ENCODE measurements at regions not wholly inside any gene's neighbourhood (a gene's known extent, or its start where the extent isn't known, plus 50 kb on each side); places are given as distances from the start of the nearest gene placed in this dataset.

- WGBS, 2 experiments (ENCODE audit: extremely low coverage in 1 of 2, insufficient coverage in 1 of 2, insufficient read length in 1 of 2, insufficient replicate concordance in 2 of 2, low coverage in 1 of 2, low lambda C conversion rate in 2 of 2, missing lambda C conversion rate in 1 of 2): 92% methylated on average over 4 of the region's 4 CpGs; no CpG with 5 or more reads in 1 of the 2 experiments
- H3K27me3 ChIP-seq (replicated peaks in 1 of 4; ENCODE audit: control insufficient read depth in 3 of 4, extremely low read depth in 1 of 4, insufficient read depth in 3 of 4, low read length in 3 of 4): no peaks in the 10 kb centered on the region
- H3K36me3 ChIP-seq (ENCODE audit: control insufficient read depth in 2 of 4, insufficient read depth in 4 of 4, low read length in 3 of 4): no peaks in the 10 kb centered on the region
- no peak overlapping the region for H2AK5ac ChIP-seq (ENCODE audit: low read depth, low read length)
- POLR2A ChIA-PET (ENCODE audit: partially characterized antibody): no interaction called here
- H3K4me1 ChIP-seq (replicated peaks in 1 of 4; ENCODE audit: control insufficient read depth in 3 of 4, insufficient read depth in 4 of 4, low read length in 3 of 4): no peaks in the 10 kb centered on the region
- no peak overlapping the region for H3K18ac ChIP-seq (ENCODE audit: extremely low read depth, low read length)
- no peak overlapping the region for H2BK15ac ChIP-seq (ENCODE audit: low read length)
- CTCF ChIA-PET (ENCODE audit: partially characterized antibody): no interaction called here
- FAIRE-seq (no peak), DNase-seq (ENCODE audit: low read depth in 1 of 2, low spot score in 2 of 2) (no peak)
- no peak overlapping the region for H2BK5ac ChIP-seq (ENCODE audit: low read depth, low read length)
- no peaks in the 10 kb centered on the region for H3K23me2 ChIP-seq (ENCODE audit: low read depth, low read length)
- H3K27ac ChIP-seq (ENCODE audit: low read depth, low read length): no peak overlapping the region
- H4K91ac ChIP-seq (replicated peaks; ENCODE audit: insufficient read length, low read length): no peak overlapping the region
- H4K8ac ChIP-seq (ENCODE audit: extremely low read depth, insufficient read depth, low read length): no peak overlapping the region
- H2BK20ac ChIP-seq (ENCODE audit: low read length): no peak overlapping the region
- no peak overlapping the region for H2AFZ ChIP-seq (ENCODE audit: low read length)
- H3K79me1 ChIP-seq (ENCODE audit: low read depth, low read length): no peaks in the 10 kb centered on the region
- H4K20me1 ChIP-seq (replicated peaks in 1 of 2; ENCODE audit: control insufficient read depth in 1 of 2, insufficient read depth in 2 of 2, low read length in 2 of 2): no peaks in the 10 kb centered on the region
- H3K56ac ChIP-seq (replicated peaks; ENCODE audit: insufficient read length, low read depth, low read length): no peak overlapping the region
- no peaks in the 10 kb centered on the region for H3K9me3 ChIP-seq (ENCODE audit: insufficient read depth in 2 of 2, low read depth in 1 of 2, low read length in 1 of 2)
- H2BK120ac ChIP-seq (replicated peaks; ENCODE audit: low read depth, low read length): no peak overlapping the region
- H3K14ac ChIP-seq (ENCODE audit: insufficient read length): no peak overlapping the region
- no peak overlapping the region for H3K23ac ChIP-seq (ENCODE audit: insufficient read length)
- no peaks in the 10 kb centered on the region for H3K79me2 ChIP-seq (ENCODE audit: control insufficient read depth in 1 of 2, insufficient read depth in 2 of 2, low read length in 2 of 2)
- H3K4me3 ChIP-seq (ENCODE audit: extremely low read depth in 1 of 4, insufficient read depth in 2 of 4, low read depth in 3 of 4, low read length in 4 of 4): no peak overlapping the region
- H2BK12ac ChIP-seq (ENCODE audit: low read depth, low read length): no peak overlapping the region
- no peak overlapping the region for H3K4me2 ChIP-seq (ENCODE audit: insufficient read depth in 1 of 2, low read depth in 2 of 2, low read length in 2 of 2)
- H3K4ac ChIP-seq (replicated peaks; ENCODE audit: insufficient read length, low read depth, low read length): no peak overlapping the region
- no peak overlapping the region for H3K9ac ChIP-seq (replicated peaks in 1 of 4; ENCODE audit: extremely low read depth in 1 of 4, low read depth in 3 of 4, low read length in 3 of 4)
- no peak overlapping the region for H4K5ac ChIP-seq (ENCODE audit: insufficient read length, low read depth, low read length)
- TF ChIP-seq RBBP5 (IDR thresholded peaks at IDR 0.05; ENCODE audit: borderline replicate concordance, low read depth, low read length): no peak
- TF ChIP-seq TEAD4 (IDR thresholded peaks at IDR 0.05; ENCODE audit: low read depth, low read length): no peak
- TF ChIP-seq SP2 (IDR thresholded peaks at IDR 0.05; ENCODE audit: low read length): no peak
- TF ChIP-seq EP300 (IDR thresholded peaks at IDR 0.05; ENCODE audit: borderline replicate concordance in 1 of 2, low read depth in 2 of 2, low read length in 2 of 2): no peak
These were observed 136.4 kb downstream of the SLC17A6 start for GRCh38 chr11:22474616-22475015.

All from H1 (cell line).